ENCODE measurements at regions not wholly inside any gene's neighbourhood (a gene's known extent, or its start where the extent isn't known, plus 50 kb on each side); places are given as distances from the start of the nearest gene placed in this dataset.

GRCh38 chr3:95883801-95884200 is 930.6 kb upstream of the EPHA6 start:
- no peak overlapping the region for H2BK5ac ChIP-seq (ENCODE audit: low read depth, low read length)
- H2BK12ac ChIP-seq (ENCODE audit: low read depth, low read length) = no peak overlapping the region
- no peak overlapping the region for H3K56ac ChIP-seq (replicated peaks; ENCODE audit: insufficient read length, low read depth, low read length)
- H2BK120ac ChIP-seq (replicated peaks; ENCODE audit: low read depth, low read length) = no peak overlapping the region
- 20% methylated on average over 1 of the region's 1 CpG; no CpG with 5 or more reads in 1 of the 2 experiments for WGBS, 2 experiments (ENCODE audit: extremely low coverage in 1 of 2, insufficient coverage in 1 of 2, insufficient read length in 1 of 2, insufficient replicate concordance in 2 of 2, low coverage in 1 of 2, low lambda C conversion rate in 2 of 2, missing lambda C conversion rate in 1 of 2)
- H3K4me2 ChIP-seq (ENCODE audit: insufficient read depth in 1 of 2, low read depth in 2 of 2, low read length in 2 of 2) = no peak overlapping the region
- no peak overlapping the region for H2AFZ ChIP-seq (ENCODE audit: low read length)
- no peak overlapping the region for H4K5ac ChIP-seq (ENCODE audit: insufficient read length, low read depth, low read length)
- POLR2A ChIA-PET (ENCODE audit: partially characterized antibody) = no interaction called here
- no peak overlapping the region for H3K4me3 ChIP-seq (ENCODE audit: extremely low read depth in 1 of 4, insufficient read depth in 2 of 4, low read depth in 3 of 4, low read length in 4 of 4)
- no peaks in the 10 kb centered on the region for H3K79me1 ChIP-seq (ENCODE audit: low read depth, low read length)
- H3K79me2 ChIP-seq (ENCODE audit: control insufficient read depth in 1 of 2, insufficient read depth in 2 of 2, low read length in 2 of 2) = no peaks in the 10 kb centered on the region
- TF ChIP-seq SIN3A (conservative IDR thresholded peaks at IDR 0.05 in 1 of 2, IDR thresholded peaks at IDR 0.05 in 1 of 2; ENCODE audit: low read depth in 1 of 2, low read length in 2 of 2) (no peak), YY1 (IDR thresholded peaks at IDR 0.05; ENCODE audit: low read depth, low read length) (0 out of 2 replicates have a peak, but pooled peaks have one; percentile 8), TCF12 (IDR thresholded peaks at IDR 0.05; ENCODE audit: low read depth, low read length) (0 out of 2 replicates have a peak, but pooled peaks have one; percentile 61), JUN (IDR thresholded peaks at IDR 0.05; ENCODE audit: low read depth, low read length) (no peak), GTF2F1 (IDR thresholded peaks at IDR 0.05; ENCODE audit: borderline replicate concordance, low read depth, low read length) (no peak), GABPA (IDR thresholded peaks at IDR 0.05; ENCODE audit: borderline replicate concordance, insufficient read depth, low read length) (no peak)
- H2BK15ac ChIP-seq (ENCODE audit: low read length) = no peak overlapping the region
- H3K4me1 ChIP-seq (replicated peaks in 1 of 4; ENCODE audit: control insufficient read depth in 3 of 4, insufficient read depth in 4 of 4, low read length in 3 of 4) = no peaks in the 10 kb centered on the region
- no peak overlapping the region for H3K4ac ChIP-seq (replicated peaks; ENCODE audit: insufficient read length, low read depth, low read length)
- no peak overlapping the region for H3K14ac ChIP-seq (ENCODE audit: insufficient read length)
- FAIRE-seq (peak; percentile 62), DNase-seq (ENCODE audit: low read depth in 1 of 2, low spot score in 2 of 2) (no peak)
- no peaks in the 10 kb centered on the region for H3K9me3 ChIP-seq (ENCODE audit: insufficient read depth in 2 of 2, low read depth in 1 of 2, low read length in 1 of 2)
- peaks cover 0 to 3% (median 0%) of the 10 kb centered on the region in 4 experiments; a peak in 2 of 7 replicates for H3K27me3 ChIP-seq (replicated peaks in 1 of 4; ENCODE audit: control insufficient read depth in 3 of 4, extremely low read depth in 1 of 4, insufficient read depth in 3 of 4, low read length in 3 of 4)
- no peak overlapping the region for H4K91ac ChIP-seq (replicated peaks; ENCODE audit: insufficient read length, low read length)
- H3K27ac ChIP-seq (ENCODE audit: low read depth, low read length) = no peak overlapping the region
- H3K23ac ChIP-seq (ENCODE audit: insufficient read length) = no peak overlapping the region
- H4K20me1 ChIP-seq (replicated peaks in 1 of 2; ENCODE audit: control insufficient read depth in 1 of 2, insufficient read depth in 2 of 2, low read length in 2 of 2) = no peaks in the 10 kb centered on the region
- no peaks in the 10 kb centered on the region for H3K36me3 ChIP-seq (ENCODE audit: control insufficient read depth in 2 of 4, insufficient read depth in 4 of 4, low read length in 3 of 4)
- no peak overlapping the region for H4K8ac ChIP-seq (ENCODE audit: extremely low read depth, insufficient read depth, low read length)
- H3K9ac ChIP-seq (replicated peaks in 1 of 4; ENCODE audit: extremely low read depth in 1 of 4, low read depth in 3 of 4, low read length in 3 of 4) = peak overlapping the region in 1 of 4 experiments; percentile 49; a peak in 1 of 7 replicates
- CTCF ChIA-PET (ENCODE audit: partially characterized antibody) = interaction anchor here (0.6 kb wide), 1 partner anchor 550 kb away, joined by 3 read pairs; no protein-coding TSS in a partner anchor
- H2AK5ac ChIP-seq (ENCODE audit: low read depth, low read length) = no peak overlapping the region
- no peak overlapping the region for H2BK20ac ChIP-seq (ENCODE audit: low read length)
- no peak overlapping the region for H3K18ac ChIP-seq (ENCODE audit: extremely low read depth, low read length)
- H3K23me2 ChIP-seq (ENCODE audit: low read depth, low read length) = no peaks in the 10 kb centered on the region

Data from H1 (cell line).